ENCODE measurements at regions not wholly inside any gene's neighbourhood (a gene's known extent, or its start where the extent isn't known, plus 50 kb on each side); places are given as distances from the start of the nearest gene placed in this dataset.

DNA sequence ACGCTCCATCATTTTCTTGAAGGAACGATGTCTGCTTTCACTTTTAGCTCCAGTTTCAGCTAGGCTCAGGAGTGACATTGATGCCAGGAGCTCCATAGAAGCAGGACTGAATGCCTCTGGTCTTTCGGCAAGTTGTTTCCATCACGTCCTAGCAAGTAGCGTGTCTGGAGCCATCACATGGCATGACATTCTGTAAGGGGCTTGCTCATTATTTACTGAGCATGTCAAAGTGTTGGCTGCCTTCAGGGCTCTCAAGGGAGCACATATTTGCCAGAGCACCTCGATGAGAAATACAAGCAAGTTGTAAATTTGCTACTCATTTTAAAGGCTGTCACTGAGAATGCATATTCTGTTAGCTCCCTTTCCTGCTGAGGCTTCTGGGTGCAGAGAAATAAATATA, 131.0 kb upstream of the ITGB1 start:
- TF ChIP-seq, protein P1, sequence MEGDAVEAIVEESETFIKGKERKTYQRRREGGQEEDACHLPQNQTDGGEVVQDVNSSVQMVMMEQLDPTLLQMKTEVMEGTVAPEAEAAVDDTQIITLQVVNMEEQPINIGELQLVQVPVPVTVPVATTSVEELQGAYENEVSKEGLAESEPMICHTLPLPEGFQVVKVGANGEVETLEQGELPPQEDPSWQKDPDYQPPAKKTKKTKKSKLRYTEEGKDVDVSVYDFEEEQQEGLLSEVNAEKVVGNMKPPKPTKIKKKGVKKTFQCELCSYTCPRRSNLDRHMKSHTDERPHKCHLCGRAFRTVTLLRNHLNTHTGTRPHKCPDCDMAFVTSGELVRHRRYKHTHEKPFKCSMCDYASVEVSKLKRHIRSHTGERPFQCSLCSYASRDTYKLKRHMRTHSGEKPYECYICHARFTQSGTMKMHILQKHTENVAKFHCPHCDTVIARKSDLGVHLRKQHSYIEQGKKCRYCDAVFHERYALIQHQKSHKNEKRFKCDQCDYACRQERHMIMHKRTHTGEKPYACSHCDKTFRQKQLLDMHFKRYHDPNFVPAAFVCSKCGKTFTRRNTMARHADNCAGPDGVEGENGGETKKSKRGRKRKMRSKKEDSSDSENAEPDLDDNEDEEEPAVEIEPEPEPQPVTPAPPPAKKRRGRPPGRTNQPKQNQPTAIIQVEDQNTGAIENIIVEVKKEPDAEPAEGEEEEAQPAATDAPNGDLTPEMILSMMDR (IDR thresholded peaks at IDR 0.05; ENCODE audit: extremely low read depth, insufficient read depth, missing control alignments) = no peak

DNA sequence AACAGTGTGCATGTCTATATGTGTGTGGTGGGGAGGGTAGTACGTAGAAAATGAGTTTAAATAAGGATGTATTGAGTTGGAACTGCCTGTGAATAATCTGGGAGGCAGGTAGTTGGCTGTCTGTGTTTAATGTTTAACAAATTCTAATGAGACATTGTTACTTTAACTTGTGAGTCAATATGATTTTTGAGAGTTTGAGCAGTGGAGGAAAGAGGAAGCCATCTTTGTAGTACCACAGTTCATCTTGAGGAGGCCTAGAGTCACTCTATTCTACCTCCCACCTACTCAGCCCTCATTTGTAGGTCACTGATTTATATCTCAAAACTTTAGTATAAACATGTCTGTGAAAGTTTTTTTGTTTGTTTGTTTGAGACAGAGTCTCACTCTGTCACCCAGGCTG, 129.9 kb upstream of the ITGB1 start:
- TF ChIP-seq, protein P1 (IDR thresholded peaks at IDR 0.05; ENCODE audit: extremely low read depth, insufficient read depth, missing control alignments) = no peak
- no peak for DNase-seq (ENCODE audit: low spot score)
- in situ Hi-C loops (cut with MboI; ENCODE audit: low pct_unique_long_range_greater_than_20kb, low sequenced_read_pairs, unreplicated experiment) = no loop called here

More for the DNA sequence above, 131.0 kb upstream of the ITGB1 start:
- in situ Hi-C loops (cut with MboI; ENCODE audit: low pct_unique_long_range_greater_than_20kb, low sequenced_read_pairs, unreplicated experiment) = no loop called here
- no peak for DNase-seq (ENCODE audit: low spot score)

DNA sequence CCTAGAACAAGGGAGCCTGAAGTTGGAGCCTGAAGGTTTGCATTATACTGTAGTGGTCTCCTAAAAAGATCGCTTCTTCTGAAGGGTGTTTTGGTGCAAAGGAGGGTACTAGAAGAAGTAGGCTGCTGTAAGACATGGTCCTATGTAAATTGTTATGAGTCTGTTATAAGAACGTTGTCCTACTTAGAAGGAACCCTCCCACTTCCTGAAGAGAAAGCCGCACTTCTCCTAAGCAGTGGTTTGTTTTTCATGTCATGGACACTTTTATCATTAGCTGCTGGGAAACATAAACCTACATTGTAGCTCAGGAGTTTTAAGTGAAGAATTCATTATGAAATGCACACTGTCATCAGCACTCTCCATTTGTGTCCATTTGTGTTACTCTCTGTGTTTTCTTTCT, 129.1 kb upstream of the ITGB1 start:
- TF ChIP-seq, protein P1 (IDR thresholded peaks at IDR 0.05; ENCODE audit: extremely low read depth, insufficient read depth, missing control alignments) = no peak
- in situ Hi-C loops (cut with MboI; ENCODE audit: low pct_unique_long_range_greater_than_20kb, low sequenced_read_pairs, unreplicated experiment) = no loop called here
- no peak for DNase-seq (ENCODE audit: low spot score)

DNA sequence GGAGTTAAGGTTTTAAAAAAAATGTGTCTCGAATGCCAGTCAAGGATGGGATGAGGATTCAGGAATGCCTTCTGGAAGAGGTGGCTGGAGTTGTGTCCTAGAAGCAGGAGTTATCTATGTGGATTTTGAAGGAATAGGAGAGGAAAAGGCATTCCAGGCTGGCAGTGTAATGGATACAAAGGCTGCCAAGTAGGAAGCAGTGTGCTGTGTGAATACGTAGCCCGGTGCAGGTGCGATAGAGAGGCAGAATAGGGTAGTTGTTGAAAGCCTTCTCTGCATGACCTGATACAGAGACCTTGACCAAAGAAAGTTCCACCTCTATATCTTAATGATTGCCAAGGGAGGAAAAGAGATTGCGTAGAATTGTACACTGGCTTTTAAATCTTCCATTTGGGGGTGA, 128.1 kb upstream of the ITGB1 start:
- DNase-seq (ENCODE audit: low spot score) = no peak
- TF ChIP-seq, protein P1 (IDR thresholded peaks at IDR 0.05; ENCODE audit: extremely low read depth, insufficient read depth, missing control alignments) = no peak
- in situ Hi-C loops (cut with MboI; ENCODE audit: low pct_unique_long_range_greater_than_20kb, low sequenced_read_pairs, unreplicated experiment) = no loop called here

DNA sequence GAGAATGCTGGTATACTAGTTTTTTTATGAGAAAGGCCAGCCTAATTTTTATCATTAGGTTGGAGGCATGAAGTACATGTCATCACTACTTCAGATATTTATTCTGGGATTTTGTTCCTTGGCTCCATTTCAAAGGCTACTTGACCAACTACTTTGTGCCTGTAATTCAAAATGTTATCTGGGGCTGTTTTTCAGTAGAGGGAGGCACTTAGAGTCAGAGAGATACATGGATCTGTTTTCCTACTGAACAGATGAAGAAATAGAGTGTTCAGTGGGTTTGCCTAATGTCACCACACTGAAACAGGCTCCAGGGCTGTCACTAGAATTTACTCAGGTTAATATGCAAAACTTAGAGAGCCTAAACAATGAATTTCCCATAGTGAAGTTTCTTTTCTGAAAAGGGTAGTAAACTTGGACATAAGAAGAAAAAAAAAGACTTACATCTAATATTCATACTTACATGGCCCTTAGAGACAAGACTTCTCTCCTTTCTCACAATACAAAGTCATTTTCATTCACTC, 127.3 kb upstream of the ITGB1 start:
- in situ Hi-C loops (cut with MboI; ENCODE audit: low pct_unique_long_range_greater_than_20kb, low sequenced_read_pairs, unreplicated experiment) = no loop called here
- TF ChIP-seq, protein P1 (IDR thresholded peaks at IDR 0.05; ENCODE audit: extremely low read depth, insufficient read depth, missing control alignments) = no peak
- no peak for DNase-seq (ENCODE audit: low spot score)

DNA sequence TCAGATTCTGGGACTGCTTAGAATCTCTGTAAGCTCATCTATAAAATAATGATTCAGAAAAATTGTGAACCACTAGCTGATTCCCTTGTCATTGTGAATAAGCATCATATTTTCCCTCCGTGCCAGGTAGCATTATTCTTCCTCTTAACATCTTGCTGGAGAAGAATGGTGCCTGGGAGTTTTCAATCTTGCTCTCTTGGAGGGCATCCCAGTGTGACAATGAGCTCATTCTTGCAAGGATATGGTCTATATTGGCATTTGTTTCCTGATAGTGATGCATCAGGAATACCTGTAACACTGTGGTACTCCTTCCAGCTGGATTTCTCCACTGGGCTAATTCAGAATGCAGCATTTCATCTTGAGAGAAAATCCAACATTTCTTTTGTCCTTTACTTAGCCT, 126.4 kb upstream of the ITGB1 start:
- DNase-seq (ENCODE audit: low spot score) = no peak
- TF ChIP-seq, protein P1 (IDR thresholded peaks at IDR 0.05; ENCODE audit: extremely low read depth, insufficient read depth, missing control alignments) = no peak
- in situ Hi-C loops (cut with MboI; ENCODE audit: low pct_unique_long_range_greater_than_20kb, low sequenced_read_pairs, unreplicated experiment) = no loop called here

All from GM13977 (cell line).